Hypothalamus (tissue), 51 donors: ENCODE measurements at regions not wholly inside any gene's neighbourhood (a gene's known extent, or its start where the extent isn't known, plus 50 kb on each side); places are given as distances from the start of the nearest gene placed in this dataset.

Source experiments
- DNase-seq, 51 donors: peaks; one replicate each; lab custom pipeline; 2025; lab: John Stamatoyannopoulos, UW

GRCh38 chr4:127575888-127576287 is 56.9 kb upstream of the INTU start:
- no peak for DNase-seq

DNA sequence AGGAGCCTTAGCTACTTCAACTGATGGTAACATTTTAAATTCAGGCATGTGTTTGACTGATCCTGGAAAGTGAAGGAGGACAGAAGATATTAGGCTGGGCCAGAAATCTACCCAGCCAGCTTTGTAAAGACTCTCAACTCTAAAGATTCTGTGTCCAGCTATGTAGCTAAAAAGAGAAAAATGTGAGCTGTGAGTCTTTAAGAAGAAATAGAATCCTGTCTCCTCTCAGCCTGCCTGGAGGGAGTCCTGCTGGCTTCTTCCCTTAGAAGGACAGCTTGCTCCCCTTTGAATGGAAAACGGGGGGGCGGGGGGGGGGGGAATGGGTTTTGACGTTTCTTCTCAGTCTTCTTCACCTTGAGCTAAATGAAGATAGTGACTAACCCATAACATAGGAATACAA is 54.3 kb upstream of the INTU start:
- DNase-seq: no peak

DNA sequence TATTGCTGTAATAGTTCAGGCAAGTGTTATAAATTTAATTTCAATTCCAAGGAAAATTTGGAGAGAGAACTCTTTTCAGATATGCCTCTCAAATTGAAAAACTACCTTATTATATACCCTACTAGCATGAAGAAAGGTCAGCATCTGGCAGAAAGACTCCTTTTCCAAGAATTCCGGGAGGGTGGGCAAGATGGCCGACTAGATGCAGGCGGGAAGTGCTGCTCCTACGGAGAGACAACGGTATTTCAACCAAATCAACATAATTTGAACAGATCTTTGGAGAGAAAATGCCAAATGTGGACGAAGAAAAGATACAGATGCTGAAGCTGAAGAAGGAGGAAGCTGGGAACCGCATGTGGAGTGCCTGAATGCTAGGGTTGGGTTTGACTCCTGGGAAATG is 53.8 kb upstream of the INTU start:
- no peak for DNase-seq

DNA sequence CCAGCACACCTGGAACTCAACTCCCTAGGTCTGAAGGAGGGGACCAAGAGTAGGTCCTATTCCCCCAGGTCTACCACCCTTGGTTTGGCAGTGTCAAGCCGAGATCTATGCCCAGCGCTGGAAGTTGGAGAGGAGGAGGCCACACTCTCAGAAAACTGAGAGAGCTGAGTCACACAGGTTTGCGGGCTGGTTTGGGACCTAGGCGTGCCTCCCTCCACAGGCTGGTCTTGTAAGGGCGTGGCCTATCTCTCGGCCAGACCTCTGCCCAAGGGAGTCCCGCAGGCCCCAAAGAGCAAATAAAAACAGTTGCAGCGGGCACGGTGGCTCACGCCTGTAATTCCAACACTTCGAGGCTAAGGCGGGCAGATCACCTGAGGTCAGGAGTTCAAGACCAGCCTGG is 52.9 kb upstream of the INTU start:
- no peak for DNase-seq

GRCh38 chr4:127580300-127580699 is 52.5 kb upstream of the INTU start:
- DNase-seq: no peak

- DNase-seq: no peak
Measured at GRCh38 chr4:127580891-127581290, 51.9 kb upstream of the INTU start.
